Lung (tissue), 11 donors: ENCODE measurements at regions not wholly inside any gene's neighbourhood (a gene's known extent, or its start where the extent isn't known, plus 50 kb on each side); places are given as distances from the start of the nearest gene placed in this dataset.
A peak's percentile ranks its signal among the peaks of the same experiment; 100 is the strongest.

Source experiments
- ATAC-seq: fragments of 200-7000 bp; cut with Tn5 transposase; one replicate; pipeline ENCODE4 v1.9.1; 2020; ENCODE audit warnings: moderate number of reproducible peaks; ENCODE audit not compliant: insufficient read depth, low FRiP score
- DNase-seq, 3 donors: peaks; one replicate each; pipeline ENCODE4 v3.0.0-alpha.2; 2013 to 2017
- H3K27ac ChIP-seq, 2 donors: one replicate each; pipeline ENCODE4 v1.5.1; 2013; ENCODE audit warnings: mild to moderate bottlenecking in 2 of 2, moderate library complexity in 2 of 2, control low read depth in 1 of 2, inconsistent platforms in 1 of 2, low read depth in 1 of 2, low read length in 1 of 2
- H3K27me3 ChIP-seq, 3 donors: one replicate each; pipeline ENCODE4 v1.5.1; 2013; ENCODE audit warnings: low read length in 2 of 3; ENCODE audit not compliant: control insufficient read depth in 3 of 3, insufficient read depth in 3 of 3
- H3K36me3 ChIP-seq, 4 donors: one replicate each; pipeline ENCODE4 v1.5.1; 2013; ENCODE audit warnings: low read length in 4 of 4, mild to moderate bottlenecking in 1 of 4, moderate library complexity in 1 of 4; ENCODE audit not compliant: control insufficient read depth in 4 of 4, insufficient read depth in 4 of 4
- H3K4me1 ChIP-seq, 5 donors: one replicate each; pipeline ENCODE4 v1.5.1; 2013; ENCODE audit warnings: low read length in 5 of 5, mild to moderate bottlenecking in 2 of 5, moderate library complexity in 1 of 5; ENCODE audit not compliant: control insufficient read depth in 5 of 5, insufficient read depth in 5 of 5
- H3K4me3 ChIP-seq: one replicate; pipeline ENCODE4 v1.5.1; 2013; ENCODE audit warnings: mild to moderate bottlenecking, control low read depth, moderate library complexity
- H3K9ac ChIP-seq, 2 donors: one replicate each; pipeline ENCODE4 v1.5.1; 2013; ENCODE audit warnings: low read length in 2 of 2, control low read depth in 1 of 2; ENCODE audit not compliant: insufficient read depth in 1 of 2
- H3K9me3 ChIP-seq, 4 donors: one replicate each; pipeline ENCODE4 v1.5.1; 2013; ENCODE audit warnings: low read length in 3 of 4, mild to moderate bottlenecking in 1 of 4, moderate library complexity in 1 of 4; ENCODE audit not compliant: control insufficient read depth in 4 of 4, insufficient read depth in 3 of 4
- CTCF ChIP-seq: IDR thresholded peaks from 2 replicates; pipeline ENCODE4 v1.5.1; 2012; ENCODE audit warnings: mild to moderate bottlenecking; ENCODE audit errors: control extremely low read depth, extremely low read depth
- WGBS, 2 donors: extraction: QIAGEN DNeasy Blood & Tissue Kit; methylation state at CpG; one replicate each; pipeline ENCODE4 v1.1.7; 2013; 5-methylcytosine and 5-hydroxymethylcytosine counted together
- donor health status: control.
- donor health status: control.
- donor health status: Bipolar disorder and iron deficiency.
- donor health status: healthy.
- donor health status: DM: yes; HTN: yes; CAD: no.

- Histone ChIP-seq H3K27me3 (peaks cover 0 to 11% (median 0%) of the 10 kb centered on the region in 3 donors), H3K27ac (no peak overlapping the region), H3K4me1 (peaks cover 0 to 18% (median 10%) of the 10 kb centered on the region in 5 donors), H3K9ac (no peak overlapping the region), H3K4me3 (no peak overlapping the region), H3K9me3 (peaks cover 0 to 18% (median 6%) of the 10 kb centered on the region in 4 donors), H3K36me3 (no peaks in the 10 kb centered on the region)
- no peak for TF ChIP-seq CTCF
- 71 to 96% methylated on average over 5 of the region's 5 CpGs for WGBS, 2 donors
- ATAC-seq (no peak), DNase-seq (no peak)
These were observed 583.9 kb downstream of the BCOR start for GRCh38 chrX:39513836-39514235.

- peaks cover 0 to 11% (median under 1%) of the 10 kb centered on the region in 4 donors for H3K9me3 ChIP-seq
- no peak overlapping the region for H3K27ac ChIP-seq
- DNase-seq, result peak; percentile 64 to 83 (median 77)
- no peaks in the 10 kb centered on the region for H3K36me3 ChIP-seq
- no peak overlapping the region for H3K9ac ChIP-seq
- ATAC-seq, result no peak
- WGBS, 2 donors, result 72 to 94% methylated on average over 7 of the region's 7 CpGs
- H3K27me3 ChIP-seq, result peaks cover 0 to 12% (median 0%) of the 10 kb centered on the region in 3 donors
- H3K4me1 ChIP-seq, result peaks cover 0 to 26% (median 10%) of the 10 kb centered on the region in 5 donors
- no peak for TF ChIP-seq CTCF
- no peak overlapping the region for H3K4me3 ChIP-seq
These were observed 583.0 kb downstream of the BCOR start for GRCh38 chrX:39514801-39515200.

- Histone ChIP-seq H3K27ac (no peak overlapping the region), H3K9ac (no peak overlapping the region), H3K4me3 (no peak overlapping the region), H3K4me1 (peaks cover 0 to 31% (median 10%) of the 10 kb centered on the region in 5 donors), H3K9me3 (peaks cover 0 to 10% (median 0%) of the 10 kb centered on the region in 4 donors), H3K36me3 (no peaks in the 10 kb centered on the region), H3K27me3 (peaks cover 0 to 20% (median 0%) of the 10 kb centered on the region in 3 donors)
- no peak for TF ChIP-seq CTCF
- ATAC-seq, result no peak
- WGBS, 2 donors, result 81 to 87% methylated on average over 17 of the region's 17 CpGs
- DNase-seq, result peak; percentile 45 to 56 (median 48)
These were observed 581.3 kb downstream of the BCOR start for GRCh38 chrX:39516427-39516841.

- peaks cover 0 to 7% (median 0%) of the 10 kb centered on the region in 4 donors for H3K9me3 ChIP-seq
- no peak overlapping the region for H3K9ac ChIP-seq
- H3K36me3 ChIP-seq, result no peaks in the 10 kb centered on the region
- 71 to 73% methylated on average over 16 of the region's 16 CpGs for WGBS, 2 donors
- no peak for TF ChIP-seq CTCF
- H3K4me3 ChIP-seq, result no peak overlapping the region
- ATAC-seq (no peak), DNase-seq (peak; percentile 46 to 59 (median 55))
- H3K27ac ChIP-seq, result peak overlapping the region in 1 of 2 donors; percentile 90
- H3K27me3 ChIP-seq, result peaks cover 0 to 12% (median 0%) of the 10 kb centered on the region in 3 donors
- peaks cover 0 to 31% (median 10%) of the 10 kb centered on the region in 5 donors for H3K4me1 ChIP-seq
These were observed 579.2 kb downstream of the BCOR start for GRCh38 chrX:39518476-39519029.
